Chondrocyte (in vitro differentiated cells): ENCODE measurements at regions not wholly inside any gene's neighbourhood (a gene's known extent, or its start where the extent isn't known, plus 50 kb on each side); places are given as distances from the start of the nearest gene placed in this dataset.

Experiments
- DNase-seq: peaks from one replicate; pipeline ENCODE4 v3.0.0; 2021; ENCODE audit warnings: mixed read lengths, low spot score
- H3K27ac Mint-ChIP-seq: one replicate; pipeline ENCODE4 v1.8.0; 2021; ENCODE audit warnings: mild to moderate bottlenecking, moderate library complexity, mixed read lengths; ENCODE audit not compliant: unreplicated experiment
- H3K27me3 Mint-ChIP-seq: 2 replicates; pipeline ENCODE4 v1.8.0; 2021; ENCODE audit warnings: low read depth, mixed read lengths
- H3K36me3 Mint-ChIP-seq: 2 replicates; pipeline ENCODE4 v1.8.0; 2021; ENCODE audit warnings: low read depth, mixed read lengths
- H3K4me1 Mint-ChIP-seq: 2 replicates; pipeline ENCODE4 v1.8.0; 2021; ENCODE audit warnings: low read depth, mild to moderate bottlenecking, mixed read lengths
- H3K4me3 Mint-ChIP-seq: one replicate; pipeline ENCODE4 v1.8.0; 2021; ENCODE audit warnings: mild to moderate bottlenecking, moderate library complexity, mixed read lengths; ENCODE audit not compliant: unreplicated experiment
- H3K9me3 Mint-ChIP-seq: 2 replicates; pipeline ENCODE4 v1.8.0; 2021; ENCODE audit warnings: low read depth, mixed read lengths
- CTCF ChIP-seq: fragments of 200-600 bp; sonication (generic); IDR thresholded peaks from 2 replicates; pipeline ENCODE4 v1.5.0; 2021; ENCODE audit warnings: antibody characterized with exemption, mild to moderate bottlenecking, moderate library complexity

- Mint-ChIP-seq H3K27me3 (peaks cover 3% of the 10 kb centered on the region), H3K27ac (no peak overlapping the region), H3K4me3 (no peak overlapping the region), H3K9me3 (no peaks in the 10 kb centered on the region), H3K36me3 (no peaks in the 10 kb centered on the region), H3K4me1 (no peaks in the 10 kb centered on the region)
- no peak for DNase-seq
- no peak for TF ChIP-seq CTCF
Measured at GRCh38 chr2:123915380-123915779, 109.7 kb upstream of the CNTNAP5 start.

GRCh38 chr2:123916051-123916450, 109.0 kb upstream of the CNTNAP5 start:
- Mint-ChIP-seq H3K27me3 (peaks cover 3% of the 10 kb centered on the region), H3K4me3 (no peak overlapping the region), H3K36me3 (no peaks in the 10 kb centered on the region), H3K27ac (no peak overlapping the region), H3K4me1 (no peaks in the 10 kb centered on the region), H3K9me3 (peaks cover 1% of the 10 kb centered on the region)
- no peak for DNase-seq
- no peak for TF ChIP-seq CTCF

- Mint-ChIP-seq H3K4me1 (no peaks in the 10 kb centered on the region), H3K9me3 (peaks cover 2% of the 10 kb centered on the region), H3K4me3 (no peak overlapping the region), H3K27ac (no peak overlapping the region), H3K36me3 (no peaks in the 10 kb centered on the region), H3K27me3 (peaks cover 3% of the 10 kb centered on the region)
- TF ChIP-seq CTCF: no peak
- no peak for DNase-seq
Measured at GRCh38 chr2:123916531-123916930, 108.6 kb upstream of the CNTNAP5 start.

GRCh38 chr2:123917241-123917640, 107.8 kb upstream of the CNTNAP5 start:
- Mint-ChIP-seq H3K27ac (no peak overlapping the region), H3K4me3 (no peak overlapping the region), H3K27me3 (peaks cover 3% of the 10 kb centered on the region), H3K9me3 (peaks cover 2% of the 10 kb centered on the region), H3K36me3 (no peaks in the 10 kb centered on the region), H3K4me1 (no peaks in the 10 kb centered on the region)
- no peak for DNase-seq
- no peak for TF ChIP-seq CTCF

GRCh38 chr2:123928358-123928757, 96.7 kb upstream of the CNTNAP5 start:
- H3K4me1 Mint-ChIP-seq: no peaks in the 10 kb centered on the region
- peaks cover 21% of the 10 kb centered on the region for H3K9me3 Mint-ChIP-seq
- H3K27ac Mint-ChIP-seq: no peak overlapping the region
- no peak for TF ChIP-seq CTCF
- no peak overlapping the region for H3K4me3 Mint-ChIP-seq
- H3K36me3 Mint-ChIP-seq: no peaks in the 10 kb centered on the region
- DNase-seq: no peak
- no peaks in the 10 kb centered on the region for H3K27me3 Mint-ChIP-seq
